GM12875 (cell line): ENCODE measurements at regions not wholly inside any gene's neighbourhood (a gene's known extent, or its start where the extent isn't known, plus 50 kb on each side); places are given as distances from the start of the nearest gene placed in this dataset.
A peak's percentile ranks its signal among the peaks of the same experiment; 100 is the strongest.
"Not testable (repeated sequence)": the region's sequence is repeated elsewhere in the genome, so short reads cannot be mapped to it uniquely, and the experiment has no call there.

Source experiments
- H3K4me3 ChIP-seq: one replicate; pipeline ENCODE4 v1.5.1; 2011; ENCODE audit warnings: low read depth, low read length, control low read depth
- TF ChIP-seq, protein P1 (sequence below): IDR thresholded peaks from 2 replicates; pipeline ENCODE4 v1.5.1; 2011; ENCODE audit warnings: low read depth, mild to moderate bottlenecking, control low read depth, inconsistent platforms, low read length, moderate library complexity, borderline replicate concordance; ENCODE audit not compliant: insufficient read depth

DNA sequence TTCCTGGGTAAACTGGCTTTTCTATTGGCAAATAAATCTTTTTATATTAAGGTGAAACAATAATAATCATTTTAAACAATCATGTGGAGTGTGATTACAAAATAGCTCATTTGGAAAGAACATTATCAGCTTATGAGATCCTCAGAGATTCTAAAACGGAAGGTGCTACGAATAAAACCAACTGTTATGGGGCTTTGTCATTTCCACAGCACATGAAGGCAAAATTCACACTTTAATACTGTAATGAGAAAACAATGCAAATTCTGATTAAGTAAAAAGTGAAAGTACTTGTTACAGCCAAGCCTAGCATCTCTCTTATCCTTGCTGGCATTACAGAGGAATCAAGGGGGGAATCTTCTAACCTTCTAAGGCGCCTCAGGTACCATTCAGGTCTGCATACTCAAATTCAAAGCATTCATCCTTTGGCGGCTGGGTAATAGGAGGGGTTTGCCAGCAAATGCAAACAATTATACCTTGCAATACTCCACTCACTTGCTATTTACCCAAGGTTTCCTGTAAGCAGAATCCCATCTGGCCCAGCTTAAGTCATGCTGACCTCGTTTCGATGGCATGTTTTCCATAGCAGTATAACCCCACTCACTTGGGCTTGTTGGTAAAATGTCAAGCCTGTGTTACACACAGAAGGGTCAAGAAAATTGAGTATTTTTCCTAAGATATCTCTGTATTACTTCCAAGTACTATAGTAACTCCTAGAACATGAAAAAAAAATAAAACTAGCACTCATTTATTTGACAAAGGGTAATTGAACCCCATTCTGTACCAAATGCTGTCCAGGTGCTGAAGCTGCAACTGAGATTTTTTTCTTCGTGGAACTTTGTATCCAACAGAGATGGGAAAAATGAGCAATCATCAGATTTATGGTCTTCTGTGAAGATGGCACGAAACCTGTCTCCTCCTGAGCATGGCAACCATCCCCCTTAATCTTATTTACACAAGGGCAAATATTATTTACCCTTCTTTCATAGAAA, 183.7 kb upstream of the LMCD1 start:
- no peak overlapping the region for H3K4me3 ChIP-seq
- TF ChIP-seq, protein P1, sequence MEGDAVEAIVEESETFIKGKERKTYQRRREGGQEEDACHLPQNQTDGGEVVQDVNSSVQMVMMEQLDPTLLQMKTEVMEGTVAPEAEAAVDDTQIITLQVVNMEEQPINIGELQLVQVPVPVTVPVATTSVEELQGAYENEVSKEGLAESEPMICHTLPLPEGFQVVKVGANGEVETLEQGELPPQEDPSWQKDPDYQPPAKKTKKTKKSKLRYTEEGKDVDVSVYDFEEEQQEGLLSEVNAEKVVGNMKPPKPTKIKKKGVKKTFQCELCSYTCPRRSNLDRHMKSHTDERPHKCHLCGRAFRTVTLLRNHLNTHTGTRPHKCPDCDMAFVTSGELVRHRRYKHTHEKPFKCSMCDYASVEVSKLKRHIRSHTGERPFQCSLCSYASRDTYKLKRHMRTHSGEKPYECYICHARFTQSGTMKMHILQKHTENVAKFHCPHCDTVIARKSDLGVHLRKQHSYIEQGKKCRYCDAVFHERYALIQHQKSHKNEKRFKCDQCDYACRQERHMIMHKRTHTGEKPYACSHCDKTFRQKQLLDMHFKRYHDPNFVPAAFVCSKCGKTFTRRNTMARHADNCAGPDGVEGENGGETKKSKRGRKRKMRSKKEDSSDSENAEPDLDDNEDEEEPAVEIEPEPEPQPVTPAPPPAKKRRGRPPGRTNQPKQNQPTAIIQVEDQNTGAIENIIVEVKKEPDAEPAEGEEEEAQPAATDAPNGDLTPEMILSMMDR = no peak

DNA sequence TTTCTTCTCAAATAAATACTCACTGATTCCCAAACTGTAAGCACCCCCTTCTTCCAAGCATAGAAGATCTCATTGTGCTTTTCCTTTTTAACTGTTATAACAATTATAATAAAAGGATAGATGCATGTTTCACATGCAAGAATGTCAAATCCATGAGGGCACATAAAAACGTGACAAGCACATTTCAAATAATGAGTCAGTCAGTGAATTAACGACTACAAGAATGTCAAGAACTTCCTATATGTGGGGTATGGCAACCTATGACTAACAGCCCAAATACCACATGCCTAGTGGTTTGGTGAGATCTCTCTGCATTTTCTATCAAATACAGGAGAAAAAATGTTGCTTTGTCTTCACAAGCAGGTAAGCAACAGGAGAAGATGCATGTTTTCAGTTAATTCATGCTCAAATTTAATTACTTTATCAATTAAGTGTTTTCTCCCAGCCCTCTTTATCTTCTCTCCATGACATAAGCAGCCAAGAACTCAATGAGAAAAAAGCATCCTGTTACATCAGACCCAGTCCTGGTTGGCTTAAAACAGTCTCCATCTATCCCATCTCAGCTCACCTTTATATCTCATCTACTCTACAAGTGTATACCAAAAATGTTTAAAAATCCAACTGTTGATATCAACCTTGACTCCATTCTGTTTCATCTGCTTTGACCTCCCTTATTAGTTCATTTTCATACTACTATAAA, 181.5 kb upstream of the LMCD1 start:
- H3K4me3 ChIP-seq = no peak overlapping the region
- TF ChIP-seq, protein P1 = no peak

GRCh38 chr3:8320711-8321458, 180.7 kb upstream of the LMCD1 start:
- H3K4me3 ChIP-seq = no peak overlapping the region
- TF ChIP-seq, protein P1 = no peak

- TF ChIP-seq, protein P1 = peak; percentile 59; the same call in 1 of the 2 replicates
Observed at GRCh38 chr3:8324747-8325146, 176.9 kb upstream of the LMCD1 start.

DNA sequence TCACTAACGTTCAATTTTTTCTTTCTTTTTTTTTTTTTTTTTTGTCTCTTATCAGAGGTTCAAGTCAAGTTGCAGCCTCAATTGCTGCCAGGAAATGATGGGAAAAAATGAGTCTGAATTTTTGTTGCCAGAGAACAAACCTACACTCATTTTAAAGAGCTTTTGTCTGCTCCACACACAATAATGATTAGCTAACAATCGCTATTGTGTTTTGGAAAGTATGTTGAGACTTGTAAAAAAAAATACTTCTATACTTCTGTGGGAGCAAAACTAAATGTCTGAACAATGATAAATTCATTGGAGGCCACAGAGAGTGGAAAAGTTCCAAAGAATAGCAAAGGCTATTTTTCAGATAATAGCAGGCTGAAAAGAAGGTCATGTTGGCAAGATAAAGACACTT, 176.3 kb upstream of the LMCD1 start:
- H3K4me3 ChIP-seq = no peak overlapping the region
- TF ChIP-seq, protein P1 = no peak

More at GRCh38 chr3:8324747-8325146, 176.9 kb upstream of the LMCD1 start:
- no peak overlapping the region for H3K4me3 ChIP-seq

DNA sequence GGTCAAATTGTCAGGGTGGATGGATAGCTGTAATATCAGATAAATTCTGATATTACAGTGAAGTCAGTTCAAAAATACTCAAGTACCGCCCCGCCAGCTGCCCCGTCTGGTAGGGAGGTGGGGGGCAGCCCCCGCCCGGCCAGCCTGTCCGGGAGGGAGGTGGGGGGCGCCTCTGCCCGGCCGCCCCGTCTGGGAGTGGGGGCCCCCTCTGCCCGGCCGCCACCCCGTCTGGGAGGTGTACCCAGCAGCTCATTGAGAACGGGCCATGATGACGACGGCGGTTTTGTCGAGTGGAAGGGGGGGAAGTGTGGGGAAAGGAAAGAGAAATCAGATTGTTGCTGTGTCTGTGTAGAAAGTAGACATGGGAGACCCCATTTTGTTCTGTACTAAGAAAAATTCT, 175.8 kb upstream of the LMCD1 start:
- H3K4me3 ChIP-seq = not testable (repeated sequence)

- H3K4me3 ChIP-seq = no peak overlapping the region
- TF ChIP-seq, protein P1 = no peak
Observed at GRCh38 chr3:8327739-8328138, 173.9 kb upstream of the LMCD1 start.
